ENCODE measurements at regions not wholly inside any gene's neighbourhood (a gene's known extent, or its start where the extent isn't known, plus 50 kb on each side); places are given as distances from the start of the nearest gene placed in this dataset.
A peak's percentile ranks its signal among the peaks of the same experiment; 100 is the strongest.

DNA sequence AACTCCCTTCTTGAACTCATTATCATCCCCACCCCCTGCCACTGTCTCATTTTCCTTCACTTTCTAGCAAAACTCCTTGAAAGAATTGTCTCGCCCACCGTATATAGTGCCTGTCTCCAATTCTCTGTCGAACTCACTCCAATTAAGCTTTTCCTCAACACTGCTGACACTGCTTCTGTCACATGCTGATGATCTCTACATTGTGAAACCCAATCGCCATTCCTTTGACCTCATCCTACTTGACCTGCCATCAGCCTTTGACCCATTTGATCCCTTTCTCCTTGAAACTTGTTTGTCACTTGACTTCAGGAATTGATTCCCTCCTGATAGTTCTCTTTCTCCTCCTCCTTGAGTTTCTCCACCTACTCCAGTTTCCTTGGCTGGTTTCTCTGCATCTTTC is 54.8 kb downstream of the CCDC71L start:
- no peak for DNase-seq

DNA sequence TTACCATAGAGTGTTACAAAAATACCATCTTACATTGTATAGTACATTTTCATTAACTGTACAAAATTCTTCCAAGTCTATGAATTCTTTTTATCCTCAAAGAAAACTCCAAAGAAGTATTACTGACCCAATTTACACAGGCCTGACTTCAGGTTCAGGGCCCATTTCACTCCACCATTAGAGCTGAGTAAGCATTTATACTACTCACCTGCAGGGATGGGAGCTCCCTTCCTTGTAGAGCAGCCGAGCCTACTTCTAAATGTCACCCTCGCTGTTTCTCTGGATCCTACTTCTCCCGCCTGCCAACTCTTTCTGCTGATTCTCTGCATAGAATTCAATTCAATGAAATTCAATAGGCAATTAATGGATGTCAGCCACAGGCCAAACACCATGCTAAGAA is 56.0 kb downstream of the CCDC71L start:
- no peak for DNase-seq

DNA sequence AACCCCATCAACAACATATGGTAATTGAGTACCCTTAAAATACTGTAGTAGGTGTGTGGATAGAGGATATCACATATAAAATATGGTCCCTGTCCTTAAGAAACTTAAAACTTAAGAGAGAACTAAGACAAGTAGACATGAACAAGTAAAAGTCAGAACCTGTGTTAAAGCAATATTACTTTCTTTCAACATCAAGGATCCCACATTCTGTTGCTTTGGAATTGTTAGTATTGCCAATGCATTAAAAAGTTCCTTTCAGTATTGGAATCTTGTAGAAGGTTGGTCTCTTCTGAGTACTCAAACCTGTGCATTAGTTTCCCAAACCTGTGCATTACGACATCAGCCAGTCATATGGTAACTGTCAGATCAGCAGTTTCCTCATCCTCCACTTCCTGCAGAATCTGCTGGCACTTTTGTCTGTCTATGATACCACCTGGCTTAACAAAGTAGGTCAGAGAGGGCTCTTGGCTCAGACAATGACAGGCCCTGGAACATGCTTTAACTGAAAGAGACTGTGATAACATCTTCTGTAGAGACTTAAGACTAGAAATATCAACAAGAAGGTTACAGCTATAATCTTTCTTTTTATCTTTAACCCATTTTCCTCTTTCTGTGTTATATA is 56.5 kb downstream of the CCDC71L start:
- DNase-seq = no peak

GRCh38 chr7:106603346-106603745 is 57.6 kb downstream of the CCDC71L start:
- DNase-seq = no peak

DNA sequence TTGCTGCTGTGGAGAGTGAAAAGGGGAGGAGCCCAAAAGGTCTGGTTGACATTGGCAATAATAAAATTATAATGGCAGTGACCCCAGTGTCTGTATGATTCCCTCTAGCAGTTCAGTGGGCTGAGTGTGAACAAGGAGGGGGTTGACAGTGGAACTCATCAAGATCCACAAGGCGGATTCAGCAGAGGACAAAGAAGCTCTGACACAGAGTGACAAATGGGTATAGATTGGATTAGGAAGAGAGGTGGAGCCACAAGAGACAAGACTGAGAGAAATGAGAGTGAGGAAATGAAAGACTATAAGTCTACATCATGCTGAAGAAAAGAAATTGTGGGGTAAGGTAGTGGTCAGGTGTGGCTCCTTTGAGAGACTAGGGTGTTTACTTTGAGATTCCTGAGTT is 58.9 kb downstream of the CCDC71L start:
- DNase-seq = no peak

- DNase-seq = no peak
Measured at GRCh38 chr7:106600569-106601373, 60.2 kb downstream of the CCDC71L start.

GRCh38 chr7:106599343-106599698 is 61.6 kb downstream of the CCDC71L start:
- no peak for DNase-seq

- peak; percentile 63 for DNase-seq
Measured at GRCh38 chr7:106598663-106599342, 62.2 kb downstream of the CCDC71L start.

DNA sequence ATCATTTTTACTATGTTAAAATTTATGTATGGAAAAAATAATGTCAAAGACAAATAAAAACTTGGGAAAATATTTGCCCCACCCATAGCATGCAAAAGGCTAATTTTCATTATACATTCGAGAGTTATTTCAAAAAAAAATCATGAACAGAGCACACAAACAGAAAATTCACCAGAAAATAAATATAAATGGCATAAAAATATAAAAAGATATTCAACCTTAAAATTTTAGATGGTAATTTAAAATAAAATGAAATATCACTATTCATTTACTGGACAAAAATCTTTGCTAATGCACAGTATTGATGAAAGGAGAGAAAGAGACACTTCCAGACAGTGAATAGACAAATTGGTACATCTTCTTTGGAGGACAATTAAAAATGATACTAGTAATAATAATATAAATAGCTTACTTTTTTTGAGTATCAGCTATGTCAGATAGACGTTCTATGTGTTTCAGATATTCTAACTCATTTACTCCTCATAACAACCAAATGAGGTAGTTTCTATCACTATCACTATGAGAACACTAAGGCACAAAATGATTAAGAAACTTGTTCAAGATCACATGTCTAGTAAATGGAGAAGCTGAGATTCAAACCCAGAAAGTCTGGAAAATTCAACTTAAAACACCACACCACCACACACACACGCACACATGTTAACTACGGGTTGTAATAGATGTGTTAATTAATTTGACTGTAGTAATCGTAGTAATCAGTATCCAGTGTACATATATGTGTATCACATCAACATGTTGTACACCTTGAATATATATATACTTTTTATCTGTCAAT is 63.0 kb downstream of the CCDC71L start:
- DNase-seq = no peak

GRCh38 chr7:106597014-106597413 is 63.9 kb downstream of the CCDC71L start:
- DNase-seq = no peak

- no peak for DNase-seq
Measured at GRCh38 chr7:106595922-106596321, 65.0 kb downstream of the CCDC71L start.

- DNase-seq = no peak
Measured at GRCh38 chr7:106593028-106593417, 67.9 kb downstream of the CCDC71L start.

- no peak for DNase-seq
Measured at GRCh38 chr7:106592282-106593027, 68.5 kb downstream of the CCDC71L start.

DNA sequence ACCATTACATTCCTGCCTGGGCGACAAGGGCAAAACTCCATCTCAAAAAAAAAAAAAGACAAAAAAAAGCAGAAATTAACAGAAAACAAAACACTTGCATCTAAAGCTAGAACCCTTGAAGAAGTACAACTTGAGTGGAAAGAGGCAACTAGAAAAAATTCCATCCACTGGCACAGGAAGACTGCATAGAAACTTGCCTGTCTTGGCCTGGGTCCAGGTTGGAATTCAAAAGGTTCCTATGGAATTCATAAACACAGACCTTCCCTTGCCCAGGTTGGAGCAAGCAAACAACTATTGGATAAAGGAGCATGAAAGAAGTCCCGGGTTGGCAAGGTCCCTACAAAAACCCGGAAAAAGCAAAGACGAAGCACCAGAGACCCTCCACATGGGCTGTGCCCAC is 69.8 kb downstream of the CCDC71L start:
- no peak for DNase-seq

- no peak for DNase-seq
Measured at GRCh38 chr7:106590209-106590816, 70.6 kb downstream of the CCDC71L start.

DNA sequence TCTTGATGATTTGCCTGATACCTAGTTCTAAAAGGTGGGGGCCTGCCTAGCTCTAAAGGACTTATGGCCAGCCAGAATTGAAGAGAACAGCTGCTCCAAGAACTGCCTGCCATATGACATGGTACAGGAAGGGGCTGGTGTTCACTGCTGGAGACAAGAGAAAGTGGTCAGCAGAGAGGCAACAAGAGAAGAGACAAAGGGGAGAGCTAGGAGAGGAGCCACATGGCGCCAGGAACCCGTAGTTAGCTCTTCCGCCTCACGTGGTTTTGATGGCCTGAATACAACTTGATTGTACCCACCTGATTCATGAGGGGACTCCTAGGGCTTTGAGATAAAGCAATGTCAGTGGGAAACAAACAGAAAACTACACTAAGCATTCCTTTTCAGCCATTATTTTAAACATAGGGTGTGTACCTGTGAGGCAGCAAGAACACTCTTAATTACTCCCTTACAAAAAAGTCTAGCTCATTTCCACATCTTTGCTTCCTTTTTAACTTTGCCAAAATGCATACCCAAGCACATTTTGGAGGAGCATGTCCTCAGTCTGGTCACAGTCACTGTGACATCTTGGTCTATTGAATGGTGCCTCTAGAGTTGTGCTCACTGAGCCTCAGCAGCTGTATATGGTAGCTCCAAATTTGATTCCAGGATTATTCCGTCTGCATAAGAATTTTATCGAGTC is 71.6 kb downstream of the CCDC71L start:
- DNase-seq = no peak

- DNase-seq = no peak
Measured at GRCh38 chr7:106588422-106589197, 72.3 kb downstream of the CCDC71L start.

GRCh38 chr7:106584914-106585759 is 75.8 kb downstream of the CCDC71L start:
- DNase-seq = no peak
